Right lobe of liver (tissue), 6 donors: ENCODE measurements at regions not wholly inside any gene's neighbourhood (a gene's known extent, or its start where the extent isn't known, plus 50 kb on each side); places are given as distances from the start of the nearest gene placed in this dataset.

ENCODE experiments used
- ATAC-seq, 4 donors: fragments of 200-7000 bp; cut with Tn5 transposase; one replicate each; pipeline ENCODE4 v1.9.1; 2020; ENCODE audit warnings: mild to moderate bottlenecking in 4 of 4, moderate library complexity in 4 of 4
- DNase-seq, 3 donors: peaks; one replicate each; pipeline ENCODE4 v3.0.0-alpha.2; 2020
- H3K27ac ChIP-seq, 3 donors: fragments of 200-600 bp; one replicate each; pipeline ENCODE4 v1.8.0; 2022
- H3K27me3 ChIP-seq, 2 donors: fragments of 200-600 bp; one replicate each; pipeline ENCODE4 v1.8.0; 2022
- H3K36me3 ChIP-seq, 4 donors: fragments of 200-600 bp; sonication (generic) in 1 of 4; one replicate each; pipeline versions ENCODE4 v1.5.1 to v1.8.0; 2017 to 2022; ENCODE audit warnings: control low read depth in 1 of 4
- H3K4me1 ChIP-seq, 4 donors: fragments of 200-600 bp; sonication (generic) in 1 of 4; one replicate each; pipeline versions ENCODE4 v1.5.1 to v1.8.0; 2017 to 2022; ENCODE audit warnings: control low read depth in 1 of 4
- H3K4me3 ChIP-seq, 3 donors: fragments of 200-600 bp; one replicate each; pipeline ENCODE4 v1.8.0; 2022
- H3K9me3 ChIP-seq, 4 donors: fragments of 200-600 bp; sonication (generic) in 1 of 4; one replicate each; pipeline versions ENCODE4 v1.5.1 to v1.8.0; 2017 to 2022; ENCODE audit warnings: control low read depth in 1 of 4
- CTCF ChIP-seq, 4 donors: fragments of 200-600 bp in 3 of 4; fragments of 450-650 bp in 1 of 4; IDR thresholded peaks; one replicate each; pipeline versions ENCODE4 v1.5.1 to v1.8.0; 2016 to 2022; ENCODE audit warnings: antibody characterized with exemption in 4 of 4, mild to moderate bottlenecking in 2 of 4
- POLR2A ChIP-seq: fragments of 450-650 bp; IDR thresholded peaks from one replicate; pipeline ENCODE4 v1.6.1; 2017; ENCODE audit warnings: antibody characterized with exemption, mild to moderate bottlenecking
- WGBS: methylation state at CpG from one replicate; pipeline ENCODE4 v1.1.6; 2018; ENCODE audit warnings: low coverage, low lambda C conversion rate; ENCODE audit not compliant: insufficient coverage; ENCODE audit errors: missing lambda C conversion rate; 5-methylcytosine and 5-hydroxymethylcytosine counted together
- intact Hi-C, 2 donors: fragments of 100-400 bp; cut with DNase I; formaldehyde crosslinking; loops; one replicate each; pipeline versions ENCODE4 v1.11.2 to v1.14.1; 2022
- donor health status: DM: no; HTN: yes; CAD: no.
- donor health status: DM: no; HTN: no; CAD: no.
- donor health status: DM: no; HTN: no; CAD: no.
- donor health status: DM: no; HTN: yes; CAD: no.
- donor health status: DM: no; HTN: yes; CAD: no.

GRCh38 chr2:70024284-70024683 lies 62.9 kb upstream of the ASPRV1 start:
- no peaks in the 10 kb centered on the region for H3K27me3 ChIP-seq
- intact Hi-C loops, result no loop called here
- DNase-seq, result peak in 1 of 3 donors; percentile 46
- H3K4me3 ChIP-seq, result no peak overlapping the region
- no peak overlapping the region for H3K27ac ChIP-seq
- H3K4me1 ChIP-seq, result no peaks in the 10 kb centered on the region
- TF ChIP-seq POLR2A, result no peak
- no peak for TF ChIP-seq CTCF (IDR thresholded peaks at IDR 0.05)
- H3K9me3 ChIP-seq, result no peaks in the 10 kb centered on the region
- no peaks in the 10 kb centered on the region for H3K36me3 ChIP-seq
- 77% methylated on average over 3 of the region's 3 CpGs for WGBS
- peak in 1 of 4 donors; percentile 13 for ATAC-seq

GRCh38 chr2:70019096-70019495 lies 57.7 kb upstream of the ASPRV1 start:
- no peaks in the 10 kb centered on the region for H3K9me3 ChIP-seq
- H3K27me3 ChIP-seq, result no peaks in the 10 kb centered on the region
- no peaks in the 10 kb centered on the region for H3K4me1 ChIP-seq
- TF ChIP-seq POLR2A (no peak), CTCF (IDR thresholded peaks at IDR 0.05) (no peak)
- ATAC-seq (peak in 3 of 4 donors; percentile 9 to 51 (median 45)), DNase-seq (no peak)
- 78% methylated on average over 2 of the region's 2 CpGs for WGBS
- no peak overlapping the region for H3K4me3 ChIP-seq
- H3K27ac ChIP-seq, result peak overlapping the region in 1 of 3 donors; percentile 21
- intact Hi-C loops, result no loop called here
- H3K36me3 ChIP-seq, result no peaks in the 10 kb centered on the region

- Histone ChIP-seq H3K36me3 (no peaks in the 10 kb centered on the region), H3K4me1 (no peaks in the 10 kb centered on the region), H3K4me3 (no peak overlapping the region), H3K9me3 (no peaks in the 10 kb centered on the region), H3K27me3 (no peaks in the 10 kb centered on the region), H3K27ac (peak overlapping the region in 1 of 3 donors; percentile 15)
- intact Hi-C loops, result no loop called here
- peak in 1 of 3 donors; percentile 28 for DNase-seq
- ATAC-seq, result no peak
- TF ChIP-seq POLR2A (no peak), CTCF (IDR thresholded peaks at IDR 0.05) (no peak)
- WGBS, result 98% methylated on average over 2 of the region's 8 CpGs
Observed at GRCh38 chr2:70017962-70018361, 56.5 kb upstream of the ASPRV1 start.

GRCh38 chr2:70014959-70015358 lies 53.5 kb upstream of the ASPRV1 start:
- Histone ChIP-seq H3K4me1 (peaks cover 0 to 4% (median 0%) of the 10 kb centered on the region in 4 donors), H3K27ac (no peak overlapping the region), H3K4me3 (no peak overlapping the region), H3K36me3 (no peaks in the 10 kb centered on the region), H3K27me3 (no peaks in the 10 kb centered on the region), H3K9me3 (no peaks in the 10 kb centered on the region)
- ATAC-seq (no peak), DNase-seq (no peak)
- no peak for TF ChIP-seq CTCF (IDR thresholded peaks at IDR 0.05)
- TF ChIP-seq POLR2A, result no peak
- intact Hi-C loops, result no loop called here

GRCh38 chr2:70012887-70013286 lies 51.5 kb upstream of the ASPRV1 start:
- H3K27ac ChIP-seq, result no peak overlapping the region
- ATAC-seq, result no peak
- no peak overlapping the region for H3K4me3 ChIP-seq
- TF ChIP-seq POLR2A (no peak), CTCF (IDR thresholded peaks at IDR 0.05) (no peak)
- intact Hi-C loops, result no loop called here
- no peaks in the 10 kb centered on the region for H3K36me3 ChIP-seq
- H3K27me3 ChIP-seq, result no peaks in the 10 kb centered on the region
- H3K4me1 ChIP-seq, result peaks cover 0 to 4% (median 0%) of the 10 kb centered on the region in 4 donors
- WGBS, result 100% methylated on average over 1 of the region's 1 CpG
- DNase-seq, result no peak
- no peaks in the 10 kb centered on the region for H3K9me3 ChIP-seq
